Smooth muscle cell (in vitro differentiated cells): ENCODE measurements at regions not wholly inside any gene's neighbourhood (a gene's known extent, or its start where the extent isn't known, plus 50 kb on each side); places are given as distances from the start of the nearest gene placed in this dataset.
A peak's percentile ranks its signal among the peaks of the same experiment; 100 is the strongest.

Experiments used
- DNase-seq: peaks from one replicate; lab custom pipeline; 2025; ENCODE audit not compliant: unreplicated experiment; lab: John Stamatoyannopoulos, UW
- H2AFZ ChIP-seq: fragments of 200-600 bp; sonication (generic); 2 replicates; pipeline ENCODE4 v1.6.0; 2016; ENCODE audit warnings: antibody characterized with exemption, low read depth, mild to moderate bottlenecking
- H3F3A ChIP-seq: fragments of 200-600 bp; sonication (generic); 2 replicates; pipeline ENCODE4 v1.6.0; 2017; ENCODE audit warnings: antibody characterized with exemption, low read depth
- H3K27ac ChIP-seq: fragments of 200-600 bp; sonication (generic); 2 replicates; pipeline ENCODE4 v1.5.1; 2016; ENCODE audit warnings: low read depth, mild to moderate bottlenecking
- H3K27me3 ChIP-seq: fragments of 200-600 bp; sonication (generic); 2 replicates; pipeline ENCODE4 v1.6.1; 2016; ENCODE audit warnings: low read depth, mild to moderate bottlenecking
- H3K36me3 ChIP-seq: fragments of 200-600 bp; sonication (generic); 2 replicates; pipeline ENCODE4 v1.5.1; 2016; ENCODE audit warnings: low read depth
- H3K4me1 ChIP-seq: fragments of 200-600 bp; sonication (generic); 2 replicates; pipeline ENCODE4 v1.5.1; 2016; ENCODE audit warnings: low read depth
- H3K4me2 ChIP-seq: fragments of 200-600 bp; sonication (generic); 2 replicates; pipeline ENCODE4 v1.6.0; 2016; ENCODE audit warnings: mild to moderate bottlenecking
- H3K4me3 ChIP-seq: fragments of 200-600 bp; sonication (generic); 2 replicates; pipeline ENCODE4 v1.5.1; 2016; ENCODE audit warnings: mild to moderate bottlenecking
- H3K79me2 ChIP-seq: fragments of 200-600 bp; sonication (generic); 2 replicates; pipeline ENCODE4 v1.6.0; 2016; ENCODE audit warnings: low read depth, mild to moderate bottlenecking
- H3K9ac ChIP-seq: fragments of 200-600 bp; sonication (generic); 2 replicates; pipeline ENCODE4 v1.6.0; 2016; ENCODE audit warnings: low read depth
- H3K9me3 ChIP-seq: fragments of 200-600 bp; sonication (generic); replicated peaks from 2 replicates; pipeline ENCODE4 v1.5.1; 2016; ENCODE audit warnings: low read depth
- H4K20me1 ChIP-seq: fragments of 200-600 bp; sonication (generic); 2 replicates; pipeline ENCODE4 v1.6.0; 2016; ENCODE audit warnings: low read depth
- WGBS: methylation state at CpG from one replicate; pipeline ENCODE4 v1.1.7; 2016; ENCODE audit warnings: low lambda C conversion rate; 5-methylcytosine and 5-hydroxymethylcytosine counted together
- TF ChIP-seq, protein P1 (sequence below): fragments of 200-600 bp; sonication (generic); IDR thresholded peaks from 2 replicates; pipeline ENCODE4 v1.5.1; 2017; ENCODE audit warnings: borderline replicate concordance, mild to moderate bottlenecking, antibody characterized with exemption; ENCODE audit not compliant: insufficient read depth, poor library complexity, severe bottlenecking

DNA sequence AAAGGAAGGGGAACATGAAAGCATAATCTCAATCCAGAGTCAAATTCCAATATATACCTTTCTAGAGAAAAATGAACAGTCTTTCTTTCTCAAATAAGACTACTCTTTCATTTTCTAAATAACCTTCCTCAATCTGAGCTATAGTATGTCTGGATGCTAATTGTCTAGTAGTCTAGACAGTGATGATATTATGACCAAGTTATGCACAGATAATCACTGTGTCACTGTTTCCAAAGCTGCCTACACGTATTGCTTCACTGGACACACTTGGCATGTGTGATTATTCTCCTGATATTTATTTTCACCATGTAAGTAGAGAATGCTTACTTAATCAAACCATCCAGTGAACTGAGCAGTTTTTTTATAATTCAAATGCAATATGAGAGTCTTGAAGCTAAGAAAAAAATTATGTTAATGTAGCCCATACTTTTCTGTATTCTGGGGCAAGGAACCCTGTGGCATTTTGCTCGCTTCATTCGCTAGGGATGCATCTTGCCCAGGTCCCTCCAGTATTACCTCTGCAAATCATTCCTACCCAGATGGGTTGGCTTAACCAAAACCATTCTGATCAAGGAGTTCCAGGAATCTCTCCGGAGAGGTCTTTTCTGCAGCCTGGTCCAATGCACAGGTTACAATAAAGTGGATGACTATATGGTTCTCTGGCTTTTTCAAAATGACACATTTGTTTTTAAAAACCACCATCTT lies 303.1 kb upstream of the RUNX1 start:
- H3K4me2 ChIP-seq: peak overlapping the region; percentile 73

GRCh38 chr21:35351434-35351833 lies 302.3 kb upstream of the RUNX1 start:
- Histone ChIP-seq H3K27me3 (no peaks in the 10 kb centered on the region), H3K4me2 (peak overlapping the region; percentile 73), H3K4me1 (peaks cover 13% of the 10 kb centered on the region), H3F3A (peaks cover 34% of the 10 kb centered on the region), H3K9me3 (no peaks in the 10 kb centered on the region), H4K20me1 (no peaks in the 10 kb centered on the region), H2AFZ (no peak overlapping the region), H3K36me3 (no peaks in the 10 kb centered on the region), H3K9ac (peak overlapping the region; percentile 99), H3K79me2 (no peaks in the 10 kb centered on the region), H3K27ac (peak overlapping the region; percentile 100), H3K4me3 (no peak overlapping the region)
- TF ChIP-seq, protein P1, sequence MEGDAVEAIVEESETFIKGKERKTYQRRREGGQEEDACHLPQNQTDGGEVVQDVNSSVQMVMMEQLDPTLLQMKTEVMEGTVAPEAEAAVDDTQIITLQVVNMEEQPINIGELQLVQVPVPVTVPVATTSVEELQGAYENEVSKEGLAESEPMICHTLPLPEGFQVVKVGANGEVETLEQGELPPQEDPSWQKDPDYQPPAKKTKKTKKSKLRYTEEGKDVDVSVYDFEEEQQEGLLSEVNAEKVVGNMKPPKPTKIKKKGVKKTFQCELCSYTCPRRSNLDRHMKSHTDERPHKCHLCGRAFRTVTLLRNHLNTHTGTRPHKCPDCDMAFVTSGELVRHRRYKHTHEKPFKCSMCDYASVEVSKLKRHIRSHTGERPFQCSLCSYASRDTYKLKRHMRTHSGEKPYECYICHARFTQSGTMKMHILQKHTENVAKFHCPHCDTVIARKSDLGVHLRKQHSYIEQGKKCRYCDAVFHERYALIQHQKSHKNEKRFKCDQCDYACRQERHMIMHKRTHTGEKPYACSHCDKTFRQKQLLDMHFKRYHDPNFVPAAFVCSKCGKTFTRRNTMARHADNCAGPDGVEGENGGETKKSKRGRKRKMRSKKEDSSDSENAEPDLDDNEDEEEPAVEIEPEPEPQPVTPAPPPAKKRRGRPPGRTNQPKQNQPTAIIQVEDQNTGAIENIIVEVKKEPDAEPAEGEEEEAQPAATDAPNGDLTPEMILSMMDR: no peak
- DNase-seq: no peak
- WGBS: 81% methylated on average over 1 of the region's 1 CpG

More for the DNA sequence above, 303.1 kb upstream of the RUNX1 start:
- H3F3A ChIP-seq: peaks cover 34% of the 10 kb centered on the region
- peak overlapping the region; percentile 99 for H3K9ac ChIP-seq
- no peaks in the 10 kb centered on the region for H4K20me1 ChIP-seq
- no peak overlapping the region for H3K4me3 ChIP-seq
- peak overlapping the region; percentile 100 for H3K27ac ChIP-seq
- DNase-seq: no peak
- no peak overlapping the region for H2AFZ ChIP-seq
- TF ChIP-seq, protein P1: no peak
- peaks cover 13% of the 10 kb centered on the region for H3K4me1 ChIP-seq
- no peaks in the 10 kb centered on the region for H3K27me3 ChIP-seq
- no peaks in the 10 kb centered on the region for H3K9me3 ChIP-seq
- no peaks in the 10 kb centered on the region for H3K36me3 ChIP-seq
- no peaks in the 10 kb centered on the region for H3K79me2 ChIP-seq
- WGBS: 65% methylated on average over 4 of the region's 4 CpGs

- no peak overlapping the region for H2AFZ ChIP-seq
- no peaks in the 10 kb centered on the region for H3K36me3 ChIP-seq
- no peaks in the 10 kb centered on the region for H3K27me3 ChIP-seq
- H3K27ac ChIP-seq: peak overlapping the region; percentile 100
- peaks cover 34% of the 10 kb centered on the region for H3F3A ChIP-seq
- H3K9ac ChIP-seq: peak overlapping the region; percentile 99
- no peaks in the 10 kb centered on the region for H4K20me1 ChIP-seq
- peak overlapping the region; percentile 73 for H3K4me2 ChIP-seq
- no peak overlapping the region for H3K4me3 ChIP-seq
- no peaks in the 10 kb centered on the region for H3K9me3 ChIP-seq
- peaks cover 13% of the 10 kb centered on the region for H3K4me1 ChIP-seq
- no peak for DNase-seq
- WGBS: 62% methylated on average over 2 of the region's 2 CpGs
- TF ChIP-seq, protein P1: no peak
- no peaks in the 10 kb centered on the region for H3K79me2 ChIP-seq
These were observed 301.9 kb upstream of the RUNX1 start for GRCh38 chr21:35350965-35351364.

DNA sequence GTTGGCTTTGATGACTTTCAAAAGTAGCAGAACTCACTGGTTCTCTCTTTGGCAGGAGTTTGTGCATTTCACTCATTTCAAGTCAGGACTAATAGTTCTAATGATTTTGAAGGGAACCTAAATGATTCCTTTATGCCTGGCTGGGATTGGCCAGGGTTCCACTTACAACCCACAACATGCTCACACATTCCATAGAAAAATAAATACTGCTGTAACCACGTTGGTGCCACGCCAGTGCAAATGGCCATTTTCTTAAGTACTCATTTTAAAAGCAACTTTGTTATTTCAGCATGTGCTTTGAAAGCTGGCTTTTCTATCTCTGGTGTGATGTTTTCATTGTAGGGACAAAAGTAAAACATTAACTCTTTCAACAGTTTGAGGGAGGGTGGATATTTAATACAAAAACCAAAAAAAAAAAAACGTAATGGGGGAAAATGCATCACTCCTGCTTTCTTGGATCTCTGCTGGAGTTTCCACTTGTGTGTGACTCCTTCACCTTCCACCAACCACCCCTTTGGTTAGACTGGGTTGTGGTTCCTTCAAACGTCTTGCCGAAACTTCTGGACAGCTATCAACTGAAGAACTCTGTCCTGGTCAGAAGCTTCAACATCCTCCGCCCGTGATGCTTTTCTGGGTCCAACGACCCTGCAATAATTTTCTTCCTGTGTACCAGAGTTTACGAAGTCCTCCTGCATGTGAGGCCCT lies 300.4 kb upstream of the RUNX1 start:
- Histone ChIP-seq H3K9ac (no peak overlapping the region), H3K4me1 (peaks cover 13% of the 10 kb centered on the region), H3K9me3 (no peaks in the 10 kb centered on the region), H3K27me3 (no peaks in the 10 kb centered on the region), H3K4me3 (no peak overlapping the region), H4K20me1 (no peaks in the 10 kb centered on the region), H3K27ac (peak overlapping the region; percentile 100), H3K4me2 (peak overlapping the region; percentile 6), H3K36me3 (no peaks in the 10 kb centered on the region), H3K79me2 (no peaks in the 10 kb centered on the region), H3F3A (peaks cover 34% of the 10 kb centered on the region), H2AFZ (peak overlapping the region; percentile 39)
- no peak for DNase-seq
- 81% methylated on average over 9 of the region's 9 CpGs for WGBS
- TF ChIP-seq, protein P1: no peak
